ENCODE measurements at regions not wholly inside any gene's neighbourhood (a gene's known extent, or its start where the extent isn't known, plus 50 kb on each side); places are given as distances from the start of the nearest gene placed in this dataset.
"Not testable (repeated sequence)": the region's sequence is repeated elsewhere in the genome, so short reads cannot be mapped to it uniquely, and the experiment has no call there.

- no peak for DNase-seq (ENCODE audit: low read depth in 1 of 2, low spot score in 1 of 2)
Measured at GRCh38 chr11:116384876-116385275, 387.9 kb downstream of the BUD13 start.

GRCh38 chr11:116384407-116384806 is 388.4 kb downstream of the BUD13 start:
- no peak for DNase-seq (ENCODE audit: low read depth in 1 of 2, low spot score in 1 of 2)

GRCh38 chr11:116379185-116379828 is 393.5 kb downstream of the BUD13 start:
- DNase-seq (ENCODE audit: low read depth in 1 of 2, low spot score in 1 of 2) = no peak

- DNase-seq (ENCODE audit: low read depth in 1 of 2, low spot score in 1 of 2) = no peak
Measured at GRCh38 chr11:116376547-116376946, 396.2 kb downstream of the BUD13 start.

GRCh38 chr11:116376054-116376453 is 396.7 kb downstream of the BUD13 start:
- DNase-seq (ENCODE audit: low read depth in 1 of 2, low spot score in 1 of 2) = no peak

GRCh38 chr11:116375221-116375620 is 397.6 kb downstream of the BUD13 start:
- no peak for DNase-seq (ENCODE audit: low read depth in 1 of 2, low spot score in 1 of 2)

- DNase-seq (ENCODE audit: low read depth in 1 of 2, low spot score in 1 of 2) = no peak
Measured at GRCh38 chr11:116374085-116374484, 398.7 kb downstream of the BUD13 start.

GRCh38 chr11:116373104-116373944 is 399.5 kb downstream of the BUD13 start:
- DNase-seq (ENCODE audit: low read depth in 1 of 2, low spot score in 1 of 2) = no peak

GRCh38 chr11:116371146-116371545 is 401.6 kb downstream of the BUD13 start:
- no peak for DNase-seq (ENCODE audit: low read depth in 1 of 2, low spot score in 1 of 2)

GRCh38 chr11:116368784-116369183 is 404.0 kb downstream of the BUD13 start:
- no peak for DNase-seq (ENCODE audit: low read depth in 1 of 2, low spot score in 1 of 2)

GRCh38 chr11:116366980-116367645 is 405.7 kb downstream of the BUD13 start:
- no peak for DNase-seq (ENCODE audit: low read depth in 1 of 2, low spot score in 1 of 2)

GRCh38 chr11:116366451-116366850 is 406.3 kb downstream of the BUD13 start:
- DNase-seq (ENCODE audit: low read depth in 1 of 2, low spot score in 1 of 2) = no peak

- not testable (repeated sequence) for DNase-seq (ENCODE audit: low read depth in 1 of 2, low spot score in 1 of 2)
Measured at GRCh38 chr11:116364925-116365324, 407.9 kb downstream of the BUD13 start.

- no peak for DNase-seq (ENCODE audit: low read depth in 1 of 2, low spot score in 1 of 2)
Measured at GRCh38 chr11:116364348-116364747, 408.4 kb downstream of the BUD13 start.

- no peak for DNase-seq (ENCODE audit: low read depth in 1 of 2, low spot score in 1 of 2)
Measured at GRCh38 chr11:116360221-116360941, 412.4 kb downstream of the BUD13 start.

- no peak for DNase-seq (ENCODE audit: low read depth in 1 of 2, low spot score in 1 of 2)
Measured at GRCh38 chr11:116357784-116358544, 414.8 kb downstream of the BUD13 start.

- DNase-seq (ENCODE audit: low read depth in 1 of 2, low spot score in 1 of 2) = no peak
Measured at GRCh38 chr11:116356451-116356850, 416.3 kb downstream of the BUD13 start.

GRCh38 chr11:116355104-116355503 is 417.7 kb downstream of the BUD13 start:
- DNase-seq (ENCODE audit: low read depth in 1 of 2, low spot score in 1 of 2) = no peak

GRCh38 chr11:116353589-116353988 is 419.2 kb downstream of the BUD13 start:
- no peak for DNase-seq (ENCODE audit: low read depth in 1 of 2, low spot score in 1 of 2)

GRCh38 chr11:116352881-116353280 is 419.9 kb downstream of the BUD13 start:
- no peak for DNase-seq (ENCODE audit: low read depth in 1 of 2, low spot score in 1 of 2)

GRCh38 chr11:116348226-116348625 is 424.6 kb downstream of the BUD13 start:
- DNase-seq (ENCODE audit: low read depth in 1 of 2, low spot score in 1 of 2) = no peak

Measured in stimulated activated CD4-positive, alpha-beta T cell treated with anti-CD3 and anti-CD28 coated beads, Interleukin-15, amount 100 ng/mL, for 1 hour (primary cell).